Right cardiac atrium (tissue), 5 donors: ENCODE measurements at regions not wholly inside any gene's neighbourhood (a gene's known extent, or its start where the extent isn't known, plus 50 kb on each side); places are given as distances from the start of the nearest gene placed in this dataset.

Source experiments
- ATAC-seq, 2 donors: fragments of 200-7000 bp; cut with Tn5 transposase; one replicate each; pipeline versions ENCODE4 v1.8.0 to v1.9.1; 2020; ENCODE audit warnings: moderate library complexity in 2 of 2, mild to moderate bottlenecking in 1 of 2
- DNase-seq, 3 donors: peaks; one replicate each; pipeline ENCODE4 v3.0.0-alpha.2; 2020
- H3K27ac ChIP-seq: one replicate; pipeline ENCODE4 v1.5.1; 2013; ENCODE audit warnings: mild to moderate bottlenecking, low read length, control low read depth, moderate library complexity
- H3K27me3 ChIP-seq: one replicate; pipeline ENCODE4 v1.6.1; 2013; ENCODE audit not compliant: control insufficient read depth, insufficient read depth
- H3K4me1 ChIP-seq: one replicate; pipeline ENCODE4 v1.6.1; 2013; ENCODE audit warnings: low read length; ENCODE audit not compliant: control insufficient read depth, insufficient read depth
- H3K4me3 ChIP-seq: one replicate; pipeline ENCODE4 v1.5.1; 2013; ENCODE audit warnings: low read length, control low read depth
- H3K9me3 ChIP-seq: one replicate; pipeline ENCODE4 v1.6.1; 2013; ENCODE audit warnings: low read length; ENCODE audit not compliant: control insufficient read depth
- WGBS: extraction: QIAGEN DNeasy Blood & Tissue Kit; methylation state at CpG from one replicate; pipeline ENCODE4 v1.1.7; 2013; 5-methylcytosine and 5-hydroxymethylcytosine counted together
- intact Hi-C, 4 donors: fragments of 100-400 bp; cut with DNase I; formaldehyde crosslinking; loops; one replicate each; pipeline versions ENCODE4 v1.11.0 to v1.14.0; 2022 to 2023
- donor health status: healthy with polysubstance abuse.
- donor health status: DM: no; HTN: yes; CAD: no.
- donor health status: DM: no; HTN: no; CAD: no.
- donor health status: DM: no; HTN: yes; CAD: no; lungs with severe emphysema.
- donor health status: DM: yes; HTN: yes; CAD: no.

DNA sequence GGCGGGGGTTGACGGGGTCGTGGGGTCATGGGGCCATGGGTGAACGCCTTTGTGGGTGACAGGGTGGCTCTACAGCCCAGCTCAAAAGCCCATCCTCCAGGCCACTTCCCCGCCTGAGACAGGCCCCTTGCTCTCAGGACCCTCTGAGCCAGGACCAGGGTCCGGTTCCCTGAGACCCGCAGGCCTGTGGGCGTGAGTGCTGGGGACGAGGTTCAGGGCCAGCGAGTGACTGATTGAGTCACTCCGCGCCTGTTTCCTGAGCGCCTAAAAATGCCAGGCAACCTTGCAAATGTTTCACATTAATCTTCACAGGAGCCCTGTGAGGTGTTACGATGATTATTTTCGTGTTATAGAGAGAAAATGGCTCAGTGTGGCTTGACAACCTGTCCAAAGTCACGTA is 97.8 kb downstream of the ZNF674 start:
- Histone ChIP-seq H3K4me3 (peak overlapping the region; percentile 89), H3K9me3 (no peaks in the 10 kb centered on the region), H3K27ac (peak overlapping the region; percentile 43), H3K27me3 (no peaks in the 10 kb centered on the region), H3K4me1 (peaks cover 2% of the 10 kb centered on the region)
- intact Hi-C loops, result no loop called here
- DNase-seq (no peak), ATAC-seq (no peak)
- WGBS, result 0% methylated on average over 15 of the region's 16 CpGs

DNA sequence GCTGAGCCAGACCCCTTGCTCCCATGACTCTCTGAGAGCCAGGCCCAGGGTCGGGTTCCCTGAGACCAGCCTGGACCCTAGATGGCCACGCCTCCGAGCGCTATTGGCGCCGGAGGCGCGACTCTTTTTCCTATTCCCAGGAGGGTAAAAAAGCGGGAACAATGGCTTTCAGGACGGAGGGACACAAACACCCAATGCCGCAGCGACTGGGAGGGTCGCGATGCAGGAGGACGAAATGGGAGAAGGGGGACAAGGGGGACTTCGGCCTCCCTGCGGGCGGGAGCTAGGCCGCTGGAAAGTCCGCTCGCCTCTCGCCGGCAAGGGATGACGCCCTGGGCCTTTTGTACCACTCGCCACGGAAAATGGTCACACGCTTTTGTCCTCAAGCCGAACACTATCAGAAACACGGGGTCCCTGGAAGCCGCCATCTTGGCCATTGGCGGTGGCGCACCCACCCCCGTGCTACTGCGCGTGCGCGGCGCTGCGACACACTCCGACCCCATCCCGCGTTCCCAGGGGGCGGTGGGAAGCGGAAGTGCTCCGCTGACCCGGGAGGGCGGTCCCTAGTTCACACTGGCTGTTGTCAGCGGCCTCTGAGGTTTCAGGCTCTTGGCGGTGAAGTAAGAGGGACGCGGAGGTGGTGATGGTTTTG is 98.4 kb downstream of the ZNF674 start:
- Histone ChIP-seq H3K4me3 (peak overlapping the region; percentile 89), H3K27me3 (no peaks in the 10 kb centered on the region), H3K27ac (peak overlapping the region; percentile 65), H3K9me3 (no peaks in the 10 kb centered on the region), H3K4me1 (peaks cover 2% of the 10 kb centered on the region)
- DNase-seq (peak; percentile 88 to 96 (median 95)), ATAC-seq (peak; percentile 99)
- under 1% methylated on average over 49 of the region's 51 CpGs for WGBS
- intact Hi-C loops, result no loop called here

GRCh38 chrX:46444011-46444410 is 101.2 kb downstream of the ZNF674 start:
- no peak for DNase-seq
- ATAC-seq, result no peak
- intact Hi-C loops, result no loop called here
- H3K27ac ChIP-seq, result no peak overlapping the region
- no peaks in the 10 kb centered on the region for H3K27me3 ChIP-seq
- H3K9me3 ChIP-seq, result no peaks in the 10 kb centered on the region
- H3K4me1 ChIP-seq, result peaks cover 2% of the 10 kb centered on the region
- H3K4me3 ChIP-seq, result no peak overlapping the region

DNA sequence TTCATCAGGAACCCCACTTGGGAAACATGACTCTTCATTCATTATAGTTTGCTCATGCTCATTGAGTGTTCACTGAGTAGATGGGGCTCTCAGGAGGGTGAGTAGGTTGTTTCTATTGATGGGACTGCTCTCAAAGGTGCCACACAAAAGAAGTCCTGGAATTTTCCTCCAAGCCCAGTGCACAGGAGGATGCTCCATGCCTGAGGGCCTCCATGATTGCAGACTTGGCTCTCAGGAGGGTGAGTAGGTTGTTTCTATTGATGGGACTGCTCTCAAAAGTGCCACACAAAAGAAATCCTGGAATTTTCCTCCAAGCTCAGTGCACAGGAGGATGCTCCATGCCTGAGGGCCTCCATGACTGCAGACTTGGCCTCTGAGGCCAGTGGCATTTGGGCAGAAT is 108.5 kb downstream of the ZNF674 start:
- intact Hi-C loops, result no loop called here
- ATAC-seq (no peak), DNase-seq (no peak)
- Histone ChIP-seq H3K27me3 (no peaks in the 10 kb centered on the region), H3K4me3 (no peak overlapping the region), H3K4me1 (no peaks in the 10 kb centered on the region), H3K9me3 (no peaks in the 10 kb centered on the region), H3K27ac (no peak overlapping the region)

GRCh38 chrX:46433892-46434291 is 111.3 kb downstream of the ZNF674 start:
- DNase-seq (no peak), ATAC-seq (no peak)
- 70% methylated on average over 2 of the region's 2 CpGs for WGBS
- intact Hi-C loops, result no loop called here
- Histone ChIP-seq H3K9me3 (no peaks in the 10 kb centered on the region), H3K27ac (no peak overlapping the region), H3K4me1 (no peaks in the 10 kb centered on the region), H3K4me3 (no peak overlapping the region), H3K27me3 (no peaks in the 10 kb centered on the region)

DNA sequence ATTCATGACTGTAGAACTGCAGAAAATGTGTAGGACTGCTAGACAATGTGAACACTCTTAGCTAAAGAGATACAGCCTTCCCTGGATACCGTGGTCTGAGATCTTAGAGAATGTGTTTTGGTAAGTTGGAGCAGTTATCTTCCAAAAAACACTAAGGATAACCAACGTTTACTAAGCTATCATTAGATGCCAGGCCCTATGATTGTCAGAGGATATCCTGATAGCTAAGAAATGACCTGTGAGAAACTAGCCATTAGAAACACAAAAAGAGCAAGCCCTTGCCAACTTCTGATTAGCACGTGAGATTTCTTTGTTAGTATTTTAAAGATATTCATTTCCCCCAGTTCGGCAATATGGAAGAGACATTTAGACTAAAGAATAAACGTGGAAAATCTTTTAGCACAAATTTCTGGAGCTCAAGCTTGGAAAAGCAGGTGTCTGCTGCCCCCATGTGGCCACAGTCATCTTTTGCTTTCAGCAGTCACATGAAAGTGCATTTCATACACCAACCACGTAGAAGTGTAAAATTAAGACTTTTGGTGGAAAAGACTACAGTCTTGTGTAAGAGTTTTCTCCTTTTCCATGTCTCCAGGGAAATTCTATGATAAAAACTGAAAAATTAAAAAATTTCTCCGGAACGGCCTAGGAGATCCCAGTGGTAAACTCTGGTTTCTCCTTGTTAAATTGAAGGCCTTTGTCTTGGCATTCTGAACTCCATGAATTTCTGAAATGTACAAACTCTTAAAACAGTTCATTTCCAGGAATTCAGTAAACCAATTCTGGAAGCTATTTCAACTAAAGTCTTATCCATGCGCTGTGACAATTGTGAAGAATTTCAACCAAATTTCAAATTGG is 136.4 kb downstream of the ZNF674 start:
- DNase-seq (peak; percentile 72 to 88 (median 82)), ATAC-seq (no peak)
- WGBS, result 17% methylated on average over 9 of the region's 9 CpGs
- H3K9me3 ChIP-seq, result no peaks in the 10 kb centered on the region
- H3K4me1 ChIP-seq, result no peaks in the 10 kb centered on the region
- no peak overlapping the region for H3K4me3 ChIP-seq
- no peaks in the 10 kb centered on the region for H3K27me3 ChIP-seq
- intact Hi-C loops, result loop anchor here in 2 of 4 donors (10.0 kb wide), 2 partner anchors 894 to 1084 kb away; no protein-coding TSS in a partner anchor
- no peak overlapping the region for H3K27ac ChIP-seq

DNA sequence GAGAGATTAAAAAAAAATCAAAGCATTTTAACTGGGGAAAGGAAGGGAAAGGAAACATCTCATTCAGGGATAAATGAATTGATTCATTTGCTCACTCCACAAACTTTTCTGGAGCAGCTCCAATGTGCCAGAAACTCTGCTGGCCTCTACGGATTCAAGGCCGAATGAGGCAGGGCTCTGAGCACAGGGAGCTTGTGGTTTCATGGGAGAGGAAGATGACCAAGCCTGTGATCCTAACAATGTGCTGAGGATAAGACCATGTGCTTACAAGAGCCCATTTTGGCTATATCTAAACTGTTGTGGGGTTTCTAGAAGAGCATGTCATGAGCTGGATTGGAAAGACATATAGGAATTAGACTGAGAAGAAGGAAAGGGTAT is 137.5 kb downstream of the ZNF674 start:
- ATAC-seq (no peak), DNase-seq (no peak)
- H3K9me3 ChIP-seq, result no peaks in the 10 kb centered on the region
- 59% methylated on average over 2 of the region's 2 CpGs for WGBS
- no peak overlapping the region for H3K4me3 ChIP-seq
- intact Hi-C loops, result loop anchor here in 2 of 4 donors (10.0 kb wide), 2 partner anchors 893 to 1083 kb away; no protein-coding TSS in a partner anchor
- no peak overlapping the region for H3K27ac ChIP-seq
- H3K4me1 ChIP-seq, result no peaks in the 10 kb centered on the region
- no peaks in the 10 kb centered on the region for H3K27me3 ChIP-seq

GRCh38 chrX:46407036-46407752 is 138.0 kb downstream of the ZNF674 start:
- no peaks in the 10 kb centered on the region for H3K27me3 ChIP-seq
- ATAC-seq, result no peak
- H3K4me1 ChIP-seq, result no peaks in the 10 kb centered on the region
- intact Hi-C loops, result loop anchor here in 2 of 4 donors (10.0 kb wide), 2 partner anchors 892 to 1082 kb away; no protein-coding TSS in a partner anchor
- no peaks in the 10 kb centered on the region for H3K9me3 ChIP-seq
- 66% methylated on average over 6 of the region's 6 CpGs for WGBS
- H3K27ac ChIP-seq, result no peak overlapping the region
- DNase-seq, result no peak
- no peak overlapping the region for H3K4me3 ChIP-seq

DNA sequence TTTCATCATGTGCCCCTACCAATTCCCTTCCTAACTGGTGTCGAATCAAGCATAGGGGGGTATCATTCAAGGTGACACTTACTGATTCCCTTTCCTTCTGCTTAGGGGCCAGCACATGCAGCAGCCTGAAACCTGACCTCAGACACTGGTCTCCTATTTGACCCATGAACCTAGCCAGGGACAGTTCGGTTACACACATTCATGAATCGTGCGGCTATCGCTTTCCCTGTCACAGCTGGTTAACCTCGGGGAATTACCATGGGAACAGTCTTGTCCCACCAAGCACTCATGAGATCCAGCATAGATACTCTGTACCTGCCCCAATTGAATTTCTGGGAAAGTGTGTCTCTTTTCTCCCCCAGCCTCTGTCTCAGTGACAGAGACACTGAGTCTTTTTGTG is 140.4 kb downstream of the ZNF674 start:
- H3K27me3 ChIP-seq, result no peaks in the 10 kb centered on the region
- no peaks in the 10 kb centered on the region for H3K4me1 ChIP-seq
- no peaks in the 10 kb centered on the region for H3K9me3 ChIP-seq
- H3K27ac ChIP-seq, result no peak overlapping the region
- intact Hi-C loops, result loop anchor here in 2 of 4 donors (10.0 kb wide), 2 partner anchors 890 to 1080 kb away; no protein-coding TSS in a partner anchor
- no peak overlapping the region for H3K4me3 ChIP-seq
- DNase-seq (no peak), ATAC-seq (no peak)
- WGBS, result 87% methylated on average over 6 of the region's 6 CpGs

- no peaks in the 10 kb centered on the region for H3K27me3 ChIP-seq
- 84% methylated on average over 5 of the region's 5 CpGs for WGBS
- H3K9me3 ChIP-seq, result no peaks in the 10 kb centered on the region
- ATAC-seq, result no peak
- H3K4me3 ChIP-seq, result no peak overlapping the region
- intact Hi-C loops, result loop anchor here in 2 of 4 donors (10.0 kb wide), 2 partner anchors 886 to 1076 kb away; no protein-coding TSS in a partner anchor
- no peak for DNase-seq
- H3K27ac ChIP-seq, result no peak overlapping the region
- H3K4me1 ChIP-seq, result no peaks in the 10 kb centered on the region
Measured at GRCh38 chrX:46400530-46401443, 144.4 kb downstream of the ZNF674 start.
